Calu3 (cell line): ENCODE measurements at regions not wholly inside any gene's neighbourhood (a gene's known extent, or its start where the extent isn't known, plus 50 kb on each side); places are given as distances from the start of the nearest gene placed in this dataset.

ENCODE experiments used
- BruUV-seq: library from RNA; stranded (reverse); fragments of 400-500 nt; replicated peaks from 2 replicates; lab custom pipeline; 2021; lab: Mats Ljungman, UMichigan
- CTCF ChIA-PET: fragments of 300-600 bp; sonication (Branson Sonifier 250); formaldehyde crosslinking; loops from one replicate; lab custom pipeline; 2022; ENCODE audit warnings: antibody characterized with exemption; lab: Charles Lee
- DNase-seq: peaks from one replicate; pipeline ENCODE4 v3.0.0; 2022
- H3K27ac Mint-ChIP-seq: one replicate; pipeline ENCODE4 v1.8.0; 2022; ENCODE audit warnings: mixed read lengths; ENCODE audit not compliant: unreplicated experiment
- H3K27me3 Mint-ChIP-seq: one replicate; pipeline ENCODE4 v1.8.0; 2022; ENCODE audit warnings: mixed read lengths; ENCODE audit not compliant: unreplicated experiment
- H3K36me3 Mint-ChIP-seq: one replicate; pipeline ENCODE4 v1.8.0; 2022; ENCODE audit warnings: mild to moderate bottlenecking, moderate library complexity, mixed read lengths; ENCODE audit not compliant: insufficient read depth, unreplicated experiment
- H3K4me1 Mint-ChIP-seq: one replicate; pipeline ENCODE4 v1.8.0; 2022; ENCODE audit warnings: mild to moderate bottlenecking, low read depth, mixed read lengths; ENCODE audit not compliant: unreplicated experiment
- H3K4me3 Mint-ChIP-seq: one replicate; pipeline ENCODE4 v1.8.0; 2022; ENCODE audit warnings: mild to moderate bottlenecking, low read depth, moderate library complexity, mixed read lengths; ENCODE audit not compliant: unreplicated experiment
- H3K9me3 Mint-ChIP-seq: one replicate; pipeline ENCODE4 v1.8.0; 2022; ENCODE audit warnings: low read depth, mixed read lengths; ENCODE audit not compliant: unreplicated experiment
- CTCF ChIP-seq: fragments of 200-600 bp; IDR thresholded peaks from one replicate; pipeline ENCODE4 v1.8.0; 2022; ENCODE audit warnings: antibody characterized with exemption; ENCODE audit not compliant: unreplicated experiment
- intact Hi-C: fragments of 100-400 bp; cut with micrococcal nuclease; formaldehyde crosslinking; loops from one replicate; pipeline ENCODE4 v1.10.0; 2022; ENCODE audit not compliant: unreplicated experiment

GRCh38 chr4:71665358-71665757 is 118.5 kb downstream of the GC start:
- H3K4me3 Mint-ChIP-seq: no peak overlapping the region
- no peak overlapping the region for H3K27ac Mint-ChIP-seq
- no peaks in the 10 kb centered on the region for H3K9me3 Mint-ChIP-seq
- intact Hi-C loops: no loop called here
- CTCF ChIA-PET: no interaction called here
- no peaks in the 10 kb centered on the region for H3K36me3 Mint-ChIP-seq
- DNase-seq: no peak
- H3K4me1 Mint-ChIP-seq: no peaks in the 10 kb centered on the region
- H3K27me3 Mint-ChIP-seq: no peaks in the 10 kb centered on the region
- no peak for TF ChIP-seq CTCF
- BruUV-seq: no TSS peak

GRCh38 chr4:71664366-71664765 is 119.5 kb downstream of the GC start:
- no peak overlapping the region for H3K4me3 Mint-ChIP-seq
- CTCF ChIA-PET: no interaction called here
- no TSS peak for BruUV-seq
- intact Hi-C loops: no loop called here
- H3K27me3 Mint-ChIP-seq: no peaks in the 10 kb centered on the region
- TF ChIP-seq CTCF: no peak
- H3K27ac Mint-ChIP-seq: no peak overlapping the region
- H3K36me3 Mint-ChIP-seq: no peaks in the 10 kb centered on the region
- H3K4me1 Mint-ChIP-seq: no peaks in the 10 kb centered on the region
- H3K9me3 Mint-ChIP-seq: no peaks in the 10 kb centered on the region
- DNase-seq: no peak

GRCh38 chr4:71663780-71664179 is 120.1 kb downstream of the GC start:
- H3K9me3 Mint-ChIP-seq: no peaks in the 10 kb centered on the region
- H3K27me3 Mint-ChIP-seq: no peaks in the 10 kb centered on the region
- H3K4me1 Mint-ChIP-seq: no peaks in the 10 kb centered on the region
- H3K36me3 Mint-ChIP-seq: no peaks in the 10 kb centered on the region
- BruUV-seq: no TSS peak
- no peak for DNase-seq
- H3K4me3 Mint-ChIP-seq: no peak overlapping the region
- intact Hi-C loops: no loop called here
- CTCF ChIA-PET: no interaction called here
- no peak for TF ChIP-seq CTCF
- no peak overlapping the region for H3K27ac Mint-ChIP-seq

GRCh38 chr4:71659979-71660378 is 123.9 kb downstream of the GC start:
- Mint-ChIP-seq H3K27ac (no peak overlapping the region), H3K27me3 (no peaks in the 10 kb centered on the region), H3K36me3 (no peaks in the 10 kb centered on the region), H3K4me3 (no peak overlapping the region), H3K4me1 (peaks cover 12% of the 10 kb centered on the region), H3K9me3 (no peaks in the 10 kb centered on the region)
- DNase-seq: no peak
- no TSS peak for BruUV-seq
- intact Hi-C loops: no loop called here
- CTCF ChIA-PET: no interaction called here
- no peak for TF ChIP-seq CTCF
